D341Med (cell line): ENCODE measurements at regions not wholly inside any gene's neighbourhood (a gene's known extent, or its start where the extent isn't known, plus 50 kb on each side); places are given as distances from the start of the nearest gene placed in this dataset.
"Not testable (repeated sequence)": the region's sequence is repeated elsewhere in the genome, so short reads cannot be mapped to it uniquely, and the experiment has no call there.

ENCODE experiments used
- DNase-seq: peaks from one replicate; pipeline ENCODE4 v3.0.0; 2012; ENCODE audit warnings: low spot score

DNA sequence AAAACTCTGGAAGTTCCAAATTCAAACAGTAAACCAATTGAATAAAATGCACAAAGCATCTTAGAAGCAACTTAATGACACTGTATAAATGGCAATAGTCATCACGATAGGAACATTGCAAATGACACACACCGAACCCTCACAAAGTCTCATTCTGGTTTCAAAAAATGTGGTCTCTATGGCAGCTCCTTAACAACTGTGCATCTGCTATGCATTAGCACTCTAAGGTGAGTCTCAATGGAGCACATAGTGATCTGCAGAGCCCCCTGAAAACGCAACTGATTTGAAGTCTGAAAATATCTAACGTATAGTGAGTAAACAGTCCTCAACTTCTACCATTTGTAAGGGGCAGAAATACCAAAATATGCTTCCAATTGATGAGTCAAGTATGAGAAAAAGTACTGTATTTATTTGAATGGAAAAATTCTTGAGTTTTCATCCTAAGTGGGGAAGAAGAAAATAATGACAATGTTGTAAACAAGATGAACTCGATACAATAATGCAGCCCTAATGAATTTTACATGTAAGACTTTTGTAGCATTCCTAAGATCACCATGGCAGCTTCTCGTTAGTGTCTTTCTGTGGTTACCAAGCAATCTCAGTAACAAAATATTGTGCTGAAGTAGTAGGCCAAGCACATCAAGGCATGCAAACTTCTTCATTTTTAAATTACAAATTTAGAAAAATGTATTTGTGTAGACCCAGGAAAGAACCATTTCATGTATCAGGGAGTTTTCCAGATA lies 517.5 kb upstream of the FAM174A start:
- DNase-seq: no peak

GRCh38 chr5:100013305-100013704 lies 521.9 kb upstream of the FAM174A start:
- not testable (repeated sequence) for DNase-seq

DNA sequence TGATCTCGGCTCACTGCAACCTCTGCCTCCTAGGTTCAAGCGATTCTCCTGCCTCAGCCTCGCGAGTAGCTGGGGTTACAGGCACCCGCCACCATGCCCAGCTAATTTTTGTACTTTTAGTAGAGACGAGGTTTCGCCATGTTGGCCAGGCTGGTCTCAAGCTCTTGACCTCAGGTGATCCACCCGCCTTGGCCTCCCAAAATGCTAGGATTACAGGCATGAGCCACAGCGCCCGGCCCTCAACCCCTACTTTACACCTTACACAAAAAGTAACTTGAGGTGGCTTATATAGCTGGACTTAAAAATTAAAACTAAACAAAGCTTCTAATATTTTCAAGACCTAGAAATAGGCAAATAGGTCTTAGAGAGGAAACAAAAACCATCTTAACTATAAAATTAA lies 524.0 kb upstream of the FAM174A start:
- not testable (repeated sequence) for DNase-seq

DNA sequence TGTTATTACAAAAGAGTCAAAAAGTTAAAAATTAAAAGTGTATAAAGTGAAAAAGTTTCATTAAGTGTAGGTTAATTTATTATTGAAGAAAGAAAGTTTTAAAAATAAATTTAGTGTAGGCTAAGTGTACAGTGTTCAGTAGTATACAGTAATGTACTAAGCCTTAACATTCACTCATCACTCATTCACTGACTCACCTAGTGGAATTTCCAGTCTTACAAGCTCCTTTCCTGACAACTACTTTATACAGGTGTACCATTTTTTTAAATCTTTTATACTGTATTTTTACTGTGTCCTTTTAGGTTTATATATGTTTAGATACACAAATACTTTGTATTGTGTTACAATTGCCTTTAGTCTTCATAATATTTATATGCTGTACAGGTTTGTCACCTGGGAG lies 530.2 kb upstream of the FAM174A start:
- no peak for DNase-seq

DNA sequence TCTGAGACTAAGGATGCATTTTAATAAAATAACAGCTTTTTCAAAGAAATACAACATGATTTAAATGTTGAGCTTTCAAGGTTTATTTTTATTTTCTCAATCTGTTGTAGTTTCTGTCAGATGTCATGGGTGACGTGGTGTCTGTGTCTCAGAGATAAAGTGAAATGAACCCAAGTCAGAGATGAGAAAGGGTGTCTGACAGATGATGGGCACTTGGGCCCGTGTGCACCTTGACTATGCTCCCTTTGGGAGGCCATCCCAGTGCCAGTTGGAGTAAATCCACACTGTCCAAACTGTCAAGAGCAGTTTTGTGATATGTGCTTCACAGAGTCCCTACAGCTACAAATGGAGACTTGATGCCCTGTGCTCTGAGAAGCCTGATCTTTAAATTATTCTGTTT lies 536.9 kb upstream of the FAM174A start:
- no peak for DNase-seq

- DNase-seq: no peak
These were observed 539.8 kb upstream of the FAM174A start for GRCh38 chr5:99995407-99995806.

- no peak for DNase-seq
These were observed 561.4 kb upstream of the FAM174A start for GRCh38 chr5:99973779-99974178.

DNA sequence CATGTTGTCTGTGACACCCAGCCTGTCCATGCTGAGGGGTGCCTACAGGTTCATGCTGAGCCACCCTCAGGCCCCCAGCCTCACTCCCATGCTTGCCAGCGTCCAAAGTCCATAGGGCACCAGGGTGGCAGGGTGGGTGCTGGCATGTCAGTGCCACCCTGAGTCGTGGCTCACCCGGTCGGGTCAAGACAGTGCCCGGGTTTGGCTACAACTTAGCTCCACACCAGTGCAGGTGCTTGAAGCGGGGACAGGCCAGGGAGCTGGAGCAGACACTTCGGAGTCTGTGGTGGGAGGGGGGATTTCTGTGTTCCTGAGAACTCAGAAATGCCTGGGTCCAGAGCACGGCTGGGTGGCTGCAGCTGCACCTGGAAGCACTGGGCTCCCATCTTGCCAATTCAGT lies 579.2 kb upstream of the FAM174A start:
- DNase-seq: no peak

GRCh38 chr5:99955006-99955405 lies 580.2 kb upstream of the FAM174A start:
- DNase-seq: no peak

DNA sequence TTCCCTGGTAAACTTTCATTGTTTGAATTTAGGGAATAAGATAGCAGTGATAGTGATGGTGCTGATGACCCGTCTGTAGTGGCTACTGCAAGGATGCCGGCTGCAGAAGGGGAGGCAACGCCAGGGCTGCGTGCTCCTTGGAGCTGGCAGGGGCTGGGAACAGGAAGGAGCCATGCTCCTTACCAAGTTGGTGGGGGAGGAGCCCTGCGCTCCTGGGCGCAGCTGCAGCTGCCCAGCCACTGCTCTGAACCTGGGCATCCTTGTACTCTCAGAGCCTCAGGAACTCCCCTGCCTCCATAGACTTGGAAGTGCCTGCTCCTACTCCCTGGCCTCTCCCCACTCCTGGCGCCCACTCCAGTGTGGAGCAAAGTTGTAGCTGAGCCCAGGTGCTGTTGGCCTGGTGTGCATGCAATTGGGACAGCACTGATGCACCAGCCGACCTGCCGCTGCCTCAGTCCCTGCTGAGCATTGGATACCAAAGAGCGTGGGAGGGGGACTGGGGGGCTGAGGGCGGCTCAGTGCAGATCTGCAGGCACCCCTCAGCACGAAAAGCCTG lies 585.1 kb upstream of the FAM174A start:
- no peak for DNase-seq

DNA sequence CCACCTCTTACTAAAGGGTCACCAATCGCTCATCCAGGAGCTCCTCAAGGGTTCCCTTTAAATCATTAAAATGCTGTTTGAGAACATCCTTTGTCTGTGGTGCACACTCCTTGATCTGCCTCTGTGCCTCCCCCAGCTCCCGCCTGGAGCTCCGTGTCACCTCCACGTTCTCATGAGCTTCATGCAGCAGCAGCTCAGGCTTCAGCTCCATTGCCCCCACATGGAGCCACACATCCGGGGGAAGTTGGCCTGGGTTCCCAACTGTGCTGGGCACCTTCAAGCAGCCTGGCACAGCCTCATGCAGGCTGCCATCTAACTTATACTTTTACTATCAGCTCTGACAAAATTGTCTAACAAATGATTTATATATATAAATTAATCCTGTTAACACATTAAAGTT lies 585.8 kb upstream of the FAM174A start:
- no peak for DNase-seq

DNA sequence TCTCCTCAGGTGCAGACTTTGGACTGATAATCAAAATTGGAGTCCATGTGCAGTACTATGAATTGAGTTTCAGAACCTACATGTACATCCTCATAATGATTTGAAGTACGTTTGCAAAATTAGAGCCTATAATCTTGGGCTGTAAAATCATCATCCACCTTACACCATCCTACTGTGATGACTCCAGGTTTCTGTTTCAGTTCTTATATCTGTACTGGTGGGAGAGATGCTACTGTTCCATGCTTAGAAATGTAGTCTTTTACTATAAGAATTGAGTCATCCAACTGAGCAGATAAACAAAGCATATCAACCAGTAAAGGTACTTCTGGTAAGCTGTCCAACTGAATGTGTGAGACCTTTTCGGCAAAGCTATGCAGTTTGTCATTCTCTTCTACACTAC lies 586.3 kb upstream of the FAM174A start:
- DNase-seq: no peak

- DNase-seq: no peak
These were observed 589.4 kb upstream of the FAM174A start for GRCh38 chr5:99945478-99946442.

DNA sequence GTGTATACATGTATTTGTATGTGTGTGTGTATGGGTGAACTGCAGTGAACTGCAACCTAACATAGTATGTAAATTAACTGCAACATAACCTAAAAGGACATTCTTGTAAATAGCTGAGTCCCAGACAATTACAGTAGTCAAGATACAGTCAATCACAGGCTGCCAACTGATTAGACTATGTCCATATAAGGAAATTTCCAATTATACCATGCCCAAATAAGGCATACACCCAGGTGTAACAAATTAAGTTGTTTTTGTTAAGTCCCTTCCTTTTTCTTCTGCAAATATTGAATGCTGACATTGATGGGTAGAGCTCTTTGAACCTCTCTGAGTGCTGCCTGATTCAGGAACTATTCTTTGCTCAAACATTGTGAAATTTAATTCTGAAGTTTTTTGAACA lies 594.6 kb upstream of the FAM174A start:
- DNase-seq: no peak

DNA sequence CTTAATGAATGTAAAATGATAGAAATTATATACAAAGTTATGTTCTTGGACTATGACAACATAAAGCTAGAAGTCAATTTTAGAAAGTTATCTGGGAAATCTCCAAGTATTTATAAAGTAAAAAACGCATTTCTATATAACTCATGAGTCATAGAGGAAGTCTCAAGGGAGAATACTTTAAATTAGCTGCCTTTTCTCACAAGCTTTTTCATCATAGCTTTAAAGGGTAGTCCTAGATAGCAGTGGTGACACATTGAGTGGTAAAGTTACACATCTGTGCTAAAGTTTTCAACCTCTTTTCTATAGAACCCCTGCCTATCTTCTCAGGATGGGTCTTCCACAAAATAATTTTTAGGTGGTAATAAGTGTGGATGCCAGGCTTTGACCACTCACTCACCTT lies 598.3 kb upstream of the FAM174A start:
- no peak for DNase-seq

- DNase-seq: no peak
These were observed 605.4 kb upstream of the FAM174A start for GRCh38 chr5:99929806-99930135.

DNA sequence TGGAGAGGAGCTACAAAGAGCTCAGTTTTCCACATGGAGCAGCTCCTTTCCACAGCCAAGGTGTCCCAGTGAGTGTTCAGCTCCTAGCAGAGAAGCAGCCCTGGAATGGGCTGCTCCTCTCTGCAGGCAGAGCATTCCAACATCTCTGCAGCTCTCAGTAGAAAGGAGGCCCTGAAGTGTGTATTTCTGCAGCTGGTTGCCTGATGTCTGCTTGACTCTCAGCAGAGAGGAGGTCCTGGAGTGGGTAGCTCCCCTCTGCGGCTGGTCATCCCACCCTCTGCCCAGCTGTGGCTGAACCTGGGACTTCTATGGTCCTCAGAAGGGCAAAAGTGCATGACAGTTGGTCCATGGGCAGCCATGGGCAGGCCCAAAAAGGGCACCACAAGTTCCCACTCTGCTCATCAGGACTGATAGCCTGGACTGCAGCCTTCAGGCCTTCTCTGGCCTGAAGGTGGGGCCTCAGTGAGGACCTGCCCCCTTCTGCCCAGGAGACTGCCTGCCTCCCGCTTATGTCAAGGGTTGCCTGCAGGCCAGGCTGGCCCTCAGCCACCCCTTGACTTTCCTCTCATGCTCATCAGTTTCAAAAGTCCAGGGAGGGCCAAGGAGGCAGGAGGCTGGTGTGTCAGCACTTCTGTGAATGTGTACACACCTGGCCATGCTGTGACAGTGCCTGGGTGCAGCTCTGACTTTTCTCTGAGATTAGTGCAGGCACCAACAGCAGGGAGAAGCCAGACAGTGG lies 605.9 kb upstream of the FAM174A start:
- no peak for DNase-seq

GRCh38 chr5:99928490-99928889 lies 606.7 kb upstream of the FAM174A start:
- DNase-seq: no peak

DNA sequence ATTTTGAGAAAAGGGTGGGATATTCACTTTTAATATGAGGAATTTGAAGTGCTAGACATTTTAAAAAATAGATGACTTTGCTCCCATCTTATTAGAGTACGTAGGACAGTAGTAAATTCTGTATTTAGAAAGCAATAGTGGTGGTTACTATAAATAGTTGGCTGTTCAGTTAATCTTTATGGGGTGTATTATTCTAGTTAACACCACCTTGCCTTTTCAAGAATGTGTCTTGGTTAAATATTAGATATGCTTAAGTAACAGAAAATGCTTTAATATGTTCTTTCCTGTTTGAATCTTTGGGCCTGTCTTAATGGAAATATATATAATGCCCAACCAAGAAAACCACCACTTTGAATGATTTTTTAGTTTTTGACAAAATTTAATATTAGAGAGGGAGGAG lies 608.7 kb upstream of the FAM174A start:
- no peak for DNase-seq

DNA sequence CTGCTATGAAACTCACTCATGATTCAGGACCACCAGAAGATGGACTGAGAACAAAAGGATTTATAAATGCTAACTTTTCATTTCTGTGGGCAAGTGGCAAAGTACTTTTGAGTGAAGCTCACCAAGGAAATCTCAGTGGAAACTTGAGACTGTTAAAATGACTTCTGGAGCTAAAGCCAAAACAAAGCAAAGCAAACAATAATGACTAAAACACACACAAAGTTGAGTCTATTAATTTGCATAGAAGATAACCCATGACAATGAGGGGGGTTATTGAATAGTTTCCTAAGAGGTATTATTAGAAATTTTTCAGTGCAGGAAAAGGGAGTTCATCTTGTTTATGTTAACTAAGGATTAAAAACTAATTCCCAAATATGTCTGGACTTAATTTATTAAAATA lies 612.8 kb upstream of the FAM174A start:
- no peak for DNase-seq

DNA sequence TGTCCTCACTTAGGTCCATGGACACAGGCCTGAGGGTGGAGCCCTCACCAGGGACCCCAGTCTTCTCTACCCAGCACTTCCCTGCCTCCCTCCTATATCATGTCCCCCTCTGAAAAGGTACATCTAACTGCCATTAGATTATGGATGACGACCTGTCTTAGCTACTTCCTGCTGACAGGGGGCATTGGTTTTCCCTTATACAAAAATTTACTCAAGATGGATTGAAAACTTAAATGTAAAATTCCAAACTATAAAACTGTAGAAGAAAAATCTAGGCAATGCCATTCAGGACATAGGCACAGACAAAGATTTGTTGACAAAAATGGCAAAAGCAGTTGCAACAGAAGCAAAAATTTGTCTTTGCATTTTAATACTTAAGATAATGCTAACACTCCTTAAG lies 623.2 kb upstream of the FAM174A start:
- no peak for DNase-seq

GRCh38 chr5:99906776-99907175 lies 628.4 kb upstream of the FAM174A start:
- DNase-seq: no peak
